Testis (tissue), 2 donors: ENCODE measurements at regions not wholly inside any gene's neighbourhood (a gene's known extent, or its start where the extent isn't known, plus 50 kb on each side); places are given as distances from the start of the nearest gene placed in this dataset.

ENCODE experiments used
- CTCF ChIP-seq, 3 experiments: fragments of 450-650 bp in 2 of 3; fragments of 200-600 bp in 1 of 3; sonication (generic) in 1 of 3; IDR thresholded peaks; one replicate each; pipeline ENCODE4 v1.5.1; 2016 to 2019; ENCODE audit warnings: antibody characterized with exemption in 3 of 3, mild to moderate bottlenecking in 2 of 3, moderate library complexity in 1 of 3
- POLR2A ChIP-seq: fragments of 450-650 bp; IDR thresholded peaks from one replicate; pipeline ENCODE4 v1.6.1; 2017; ENCODE audit warnings: antibody characterized with exemption, mild to moderate bottlenecking, moderate library complexity

GRCh38 chr12:85676816-85677749, 159.1 kb downstream of the RASSF9 start:
- TF ChIP-seq CTCF (IDR thresholded peaks at IDR 0.05) = no peak
- TF ChIP-seq POLR2A = no peak
